ENCODE measurements at regions not wholly inside any gene's neighbourhood (a gene's known extent, or its start where the extent isn't known, plus 50 kb on each side); places are given as distances from the start of the nearest gene placed in this dataset.

DNA sequence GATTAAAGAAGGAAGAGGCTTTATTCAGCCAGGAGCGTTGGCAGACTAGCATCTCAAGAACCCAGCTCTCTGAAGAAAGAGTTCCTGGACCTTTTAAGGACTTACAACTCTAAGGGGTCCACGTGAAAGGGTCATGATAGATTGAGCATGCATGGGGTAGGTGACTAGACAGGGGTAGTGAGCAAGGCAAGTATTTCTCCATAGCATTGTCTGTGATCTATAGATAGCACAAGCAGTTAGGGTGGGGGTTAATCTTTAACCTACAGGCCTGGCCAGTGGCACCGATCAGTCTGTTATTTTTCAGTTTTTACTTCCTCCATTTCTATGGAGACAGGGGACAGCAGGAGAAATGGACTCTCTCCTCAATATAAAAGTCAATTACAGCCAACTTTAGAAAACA, 983.7 kb downstream of the SLITRK1 start (continued):
- TF ChIP-seq, protein P1, sequence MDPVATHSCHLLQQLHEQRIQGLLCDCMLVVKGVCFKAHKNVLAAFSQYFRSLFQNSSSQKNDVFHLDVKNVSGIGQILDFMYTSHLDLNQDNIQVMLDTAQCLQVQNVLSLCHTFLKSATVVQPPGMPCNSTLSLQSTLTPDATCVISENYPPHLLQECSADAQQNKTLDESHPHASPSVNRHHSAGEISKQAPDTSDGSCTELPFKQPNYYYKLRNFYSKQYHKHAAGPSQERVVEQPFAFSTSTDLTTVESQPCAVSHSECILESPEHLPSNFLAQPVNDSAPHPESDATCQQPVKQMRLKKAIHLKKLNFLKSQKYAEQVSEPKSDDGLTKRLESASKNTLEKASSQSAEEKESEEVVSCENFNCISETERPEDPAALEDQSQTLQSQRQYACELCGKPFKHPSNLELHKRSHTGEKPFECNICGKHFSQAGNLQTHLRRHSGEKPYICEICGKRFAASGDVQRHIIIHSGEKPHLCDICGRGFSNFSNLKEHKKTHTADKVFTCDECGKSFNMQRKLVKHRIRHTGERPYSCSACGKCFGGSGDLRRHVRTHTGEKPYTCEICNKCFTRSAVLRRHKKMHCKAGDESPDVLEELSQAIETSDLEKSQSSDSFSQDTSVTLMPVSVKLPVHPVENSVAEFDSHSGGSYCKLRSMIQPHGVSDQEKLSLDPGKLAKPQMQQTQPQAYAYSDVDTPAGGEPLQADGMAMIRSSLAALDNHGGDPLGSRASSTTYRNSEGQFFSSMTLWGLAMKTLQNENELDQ (tag by site-specific recombination; IDR thresholded peaks at IDR 0.05; ENCODE audit: low read depth) = no peak
- no peak for TF ChIP-seq GFI1B (tag by site-specific recombination; IDR thresholded peaks at IDR 0.05)

- CTCF ChIA-PET = no interaction called here
- no peak overlapping the region for H3K4me3 ChIP-seq (ENCODE audit: low read depth, low read length)
Measured at GRCh38 chr13:82879921-82880320, 1002.4 kb downstream of the SLITRK1 start.

More at GRCh38 chr13:82879921-82880320, 1002.4 kb downstream of the SLITRK1 start:
- POLR2A ChIA-PET = no interaction called here
- Histone ChIP-seq H3K36me3 (ENCODE audit: control insufficient read depth in 2 of 2, insufficient read depth in 1 of 2, low read length in 2 of 2) (no peaks in the 10 kb centered on the region), H3K9me3 (ENCODE audit: control insufficient read depth, insufficient read depth, low read depth, low read length) (no peaks in the 10 kb centered on the region), H3K4me1 (ENCODE audit: control insufficient read depth, insufficient read depth, low read length) (no peaks in the 10 kb centered on the region), H3K27ac (ENCODE audit: extremely low read depth, low read depth, low read length) (no peak overlapping the region)
- TF ChIP-seq PRDM10 (tag by site-specific recombination; IDR thresholded peaks at IDR 0.05) (no peak), PATZ1 (tag by site-specific recombination; IDR thresholded peaks at IDR 0.05) (no peak), KLF9 (tag by site-specific recombination; IDR thresholded peaks at IDR 0.05; ENCODE audit: low read depth) (no peak), ZNF302 (tag by site-specific recombination; IDR thresholded peaks at IDR 0.05; ENCODE audit: low read depth) (no peak), ATF2 (tag by site-specific recombination; IDR thresholded peaks at IDR 0.05; ENCODE audit: low read depth) (no peak), ZNF221 (tag by site-specific recombination; IDR thresholded peaks at IDR 0.05; ENCODE audit: borderline replicate concordance) (no peak), ZNF335 (tag by site-specific recombination; conservative IDR thresholded peaks at IDR 0.05) (no peak), ZNF426 (tag by site-specific recombination; IDR thresholded peaks at IDR 0.05) (no peak), ZBTB20 (tag by site-specific recombination; IDR thresholded peaks at IDR 0.05) (no peak), MYNN (tag by site-specific recombination; IDR thresholded peaks at IDR 0.05; ENCODE audit: borderline replicate concordance) (no peak)
- TF ChIP-seq, protein P2, sequence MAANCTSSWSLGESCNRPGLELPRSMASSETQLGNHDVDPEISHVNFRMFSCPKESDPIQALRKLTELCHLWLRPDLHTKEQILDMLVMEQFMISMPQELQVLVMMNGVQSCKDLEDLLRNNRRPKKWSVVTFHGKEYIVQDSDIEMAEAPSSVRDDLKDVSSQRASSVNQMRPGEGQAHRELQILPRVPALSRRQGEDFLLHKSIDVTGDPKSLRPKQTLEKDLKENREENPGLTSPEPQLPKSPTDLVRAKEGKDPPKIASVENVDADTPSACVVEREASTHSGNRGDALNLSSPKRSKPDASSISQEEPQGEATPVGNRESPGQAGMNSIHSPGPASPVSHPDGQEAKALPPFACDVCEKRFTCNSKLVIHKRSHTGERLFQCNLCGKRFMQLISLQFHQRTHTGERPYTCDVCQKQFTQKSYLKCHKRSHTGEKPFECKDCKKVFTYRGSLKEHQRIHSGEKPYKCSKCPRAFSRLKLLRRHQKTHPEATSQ (tag by site-specific recombination; IDR thresholded peaks at IDR 0.05) = no peak
- TF ChIP-seq, protein P3, sequence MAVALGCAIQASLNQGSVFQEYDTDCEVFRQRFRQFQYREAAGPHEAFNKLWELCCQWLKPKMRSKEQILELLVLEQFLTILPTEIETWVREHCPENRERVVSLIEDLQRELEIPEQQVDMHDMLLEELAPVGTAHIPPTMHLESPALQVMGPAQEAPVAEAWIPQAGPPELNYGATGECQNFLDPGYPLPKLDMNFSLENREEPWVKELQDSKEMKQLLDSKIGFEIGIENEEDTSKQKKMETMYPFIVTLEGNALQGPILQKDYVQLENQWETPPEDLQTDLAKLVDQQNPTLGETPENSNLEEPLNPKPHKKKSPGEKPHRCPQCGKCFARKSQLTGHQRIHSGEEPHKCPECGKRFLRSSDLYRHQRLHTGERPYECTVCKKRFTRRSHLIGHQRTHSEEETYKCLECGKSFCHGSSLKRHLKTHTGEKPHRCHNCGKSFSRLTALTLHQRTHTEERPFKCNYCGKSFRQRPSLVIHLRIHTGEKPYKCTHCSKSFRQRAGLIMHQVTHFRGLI (tag by site-specific recombination; IDR thresholded peaks at IDR 0.05) = no peak
